Dermis microvascular lymphatic vessel endothelial cell (primary cell): ENCODE measurements at regions not wholly inside any gene's neighbourhood (a gene's known extent, or its start where the extent isn't known, plus 50 kb on each side); places are given as distances from the start of the nearest gene placed in this dataset.

Experiments
- DNase-seq, 2 donors: peaks; one replicate each; pipeline versions ENCODE4 v3.0.0 to v3.0.0-alpha.2; 2010; ENCODE audit warnings: low read depth in 2 of 2

GRCh38 chr1:80462006-80462405 lies 1338.7 kb upstream of the ADGRL2 start:
- DNase-seq: no peak

- no peak for DNase-seq
Observed at GRCh38 chr1:80457409-80457808, 1343.3 kb upstream of the ADGRL2 start.

GRCh38 chr1:80453775-80454174 lies 1347.0 kb upstream of the ADGRL2 start:
- no peak for DNase-seq

GRCh38 chr1:80450711-80451110 lies 1350.0 kb upstream of the ADGRL2 start:
- DNase-seq: no peak

GRCh38 chr1:80448081-80448480 lies 1352.7 kb upstream of the ADGRL2 start:
- no peak for DNase-seq

- DNase-seq: no peak
Observed at GRCh38 chr1:80447526-80447925, 1353.2 kb upstream of the ADGRL2 start.

GRCh38 chr1:80445033-80445432 lies 1355.7 kb upstream of the ADGRL2 start:
- DNase-seq: no peak

GRCh38 chr1:80444171-80444570 lies 1356.6 kb upstream of the ADGRL2 start:
- DNase-seq: no peak

- DNase-seq: no peak
Observed at GRCh38 chr1:80441664-80442063, 1359.1 kb upstream of the ADGRL2 start.

- no peak for DNase-seq
Observed at GRCh38 chr1:80436851-80437250, 1363.9 kb upstream of the ADGRL2 start.

- no peak for DNase-seq
Observed at GRCh38 chr1:80427881-80428280, 1372.9 kb upstream of the ADGRL2 start.

GRCh38 chr1:80424249-80424648 lies 1376.5 kb upstream of the ADGRL2 start:
- DNase-seq: no peak

GRCh38 chr1:80418134-80418533 lies 1382.6 kb upstream of the ADGRL2 start:
- DNase-seq: no peak

GRCh38 chr1:80417671-80418070 lies 1383.1 kb upstream of the ADGRL2 start:
- DNase-seq: no peak

- DNase-seq: no peak
Observed at GRCh38 chr1:80413969-80414368, 1386.8 kb upstream of the ADGRL2 start.

GRCh38 chr1:80410233-80410632 lies 1390.5 kb upstream of the ADGRL2 start:
- DNase-seq: no peak

GRCh38 chr1:80403471-80403893 lies 1397.0 kb upstream of the ADGRL4 start:
- DNase-seq: no peak

- no peak for DNase-seq
Observed at GRCh38 chr1:80402625-80403024, 1396.1 kb upstream of the ADGRL4 start.

- DNase-seq: no peak
Observed at GRCh38 chr1:80401757-80402156, 1395.2 kb upstream of the ADGRL4 start.

- DNase-seq: peak in 1 of 2 donors; percentile 6
Observed at GRCh38 chr1:80392529-80392928, 1386.0 kb upstream of the ADGRL4 start.

GRCh38 chr1:80385650-80386049 lies 1379.1 kb upstream of the ADGRL4 start:
- DNase-seq: no peak

- no peak for DNase-seq
Observed at GRCh38 chr1:80384959-80385358, 1378.4 kb upstream of the ADGRL4 start.

- no peak for DNase-seq
Observed at GRCh38 chr1:80384083-80384830, 1377.7 kb upstream of the ADGRL4 start.

GRCh38 chr1:80375662-80376061 lies 1369.1 kb upstream of the ADGRL4 start:
- DNase-seq: no peak
